ENCODE measurements at regions not wholly inside any gene's neighbourhood (a gene's known extent, or its start where the extent isn't known, plus 50 kb on each side); places are given as distances from the start of the nearest gene placed in this dataset.
"Not testable (repeated sequence)": the region's sequence is repeated elsewhere in the genome, so short reads cannot be mapped to it uniquely, and the experiment has no call there.

- POLR2A ChIA-PET, result no interaction called here
- Histone ChIP-seq H4K20me1 (ENCODE audit: insufficient read depth, low read length) (no peaks in the 10 kb centered on the region), H3K36me3 (ENCODE audit: insufficient read depth, low read length) (no peaks in the 10 kb centered on the region), H3K4me2 (ENCODE audit: low read length) (no peak overlapping the region), H3K9me3 (ENCODE audit: low read length) (no peaks in the 10 kb centered on the region), H3K79me2 (ENCODE audit: insufficient read depth, low read depth, low read length) (no peaks in the 10 kb centered on the region), H3K4me1 (ENCODE audit: insufficient read depth, low read length, poor library complexity, severe bottlenecking) (no peaks in the 10 kb centered on the region), H2AFZ (ENCODE audit: low read length) (no peak overlapping the region), H3K9me2 (ENCODE audit: insufficient read depth, low read length) (no peaks in the 10 kb centered on the region), H3K4me3 (ENCODE audit: low read depth, low read length, poor library complexity, severe bottlenecking) (no peak overlapping the region), H3K27ac (ENCODE audit: low read depth, low read length, poor library complexity, severe bottlenecking) (no peak overlapping the region)
- TF ChIP-seq CTCF (conservative IDR thresholded peaks at IDR 0.05; ENCODE audit: low read length) (no peak), EZH2phosphoT487 (IDR thresholded peaks at IDR 0.05; ENCODE audit: borderline replicate concordance, low read depth, low read length) (no peak)
- BruUV-seq (replicated peaks), result no TSS peak
- no peak for DNase-seq (ENCODE audit: low spot score)
- intact Hi-C loops (cut with micrococcal nuclease; ENCODE audit: unreplicated experiment), result no loop called here
- CTCF ChIA-PET (ENCODE audit: unreplicated experiment), result no interaction called here
Observed at GRCh38 chr16:26987597-26988010, 79.1 kb upstream of the C16orf82 start.

GRCh38 chr16:26988186-26988585 is 78.5 kb upstream of the C16orf82 start:
- no peaks in the 10 kb centered on the region for H3K9me2 ChIP-seq (ENCODE audit: insufficient read depth, low read length)
- no peak for TF ChIP-seq CTCF (conservative IDR thresholded peaks at IDR 0.05; ENCODE audit: low read length)
- no peak for TF ChIP-seq EZH2phosphoT487 (IDR thresholded peaks at IDR 0.05; ENCODE audit: borderline replicate concordance, low read depth, low read length)
- ChIA-PET POLR2A (no interaction called here), CTCF (ENCODE audit: unreplicated experiment) (no interaction called here)
- intact Hi-C loops (cut with micrococcal nuclease; ENCODE audit: unreplicated experiment), result no loop called here
- no peaks in the 10 kb centered on the region for H3K36me3 ChIP-seq (ENCODE audit: insufficient read depth, low read length)
- no peaks in the 10 kb centered on the region for H4K20me1 ChIP-seq (ENCODE audit: insufficient read depth, low read length)
- BruUV-seq (replicated peaks), result no TSS peak
- H3K9me3 ChIP-seq (ENCODE audit: low read length), result no peaks in the 10 kb centered on the region
- no peak overlapping the region for H2AFZ ChIP-seq (ENCODE audit: low read length)
- H3K79me2 ChIP-seq (ENCODE audit: insufficient read depth, low read depth, low read length), result no peaks in the 10 kb centered on the region
- H3K4me1 ChIP-seq (ENCODE audit: insufficient read depth, low read length, poor library complexity, severe bottlenecking), result no peaks in the 10 kb centered on the region
- H3K4me2 ChIP-seq (ENCODE audit: low read length), result no peak overlapping the region
- no peak overlapping the region for H3K27ac ChIP-seq (ENCODE audit: low read depth, low read length, poor library complexity, severe bottlenecking)
- H3K4me3 ChIP-seq (ENCODE audit: low read depth, low read length, poor library complexity, severe bottlenecking), result no peak overlapping the region
- DNase-seq (ENCODE audit: low spot score), result no peak

- H3K4me1 ChIP-seq (ENCODE audit: insufficient read depth, low read length, poor library complexity, severe bottlenecking); H3K36me3 ChIP-seq (ENCODE audit: insufficient read depth, low read length); H3K79me2 ChIP-seq (ENCODE audit: insufficient read depth, low read depth, low read length); CTCF ChIA-PET (ENCODE audit: unreplicated experiment); H3K4me3 ChIP-seq (ENCODE audit: low read depth, low read length, poor library complexity, severe bottlenecking); H4K20me1 ChIP-seq (ENCODE audit: insufficient read depth, low read length); H3K9me2 ChIP-seq (ENCODE audit: insufficient read depth, low read length); intact Hi-C loops (cut with micrococcal nuclease; ENCODE audit: unreplicated experiment); H3K27ac ChIP-seq (ENCODE audit: low read depth, low read length, poor library complexity, severe bottlenecking); BruUV-seq (replicated peaks); H3K9me3 ChIP-seq (ENCODE audit: low read length); H2AFZ ChIP-seq (ENCODE audit: low read length); H3K4me2 ChIP-seq (ENCODE audit: low read length); DNase-seq (ENCODE audit: low spot score): not testable (repeated sequence)
- POLR2A ChIA-PET, result interaction anchor here (0.6 kb wide), 1 partner anchor 50 kb away, joined by 3 read pairs; no protein-coding TSS in a partner anchor
Observed at GRCh38 chr16:26990384-26991120, 76.2 kb upstream of the C16orf82 start.
